Activated CD4-positive, CD25-positive, alpha-beta regulatory T cell (primary cell): ENCODE measurements at regions not wholly inside any gene's neighbourhood (a gene's known extent, or its start where the extent isn't known, plus 50 kb on each side); places are given as distances from the start of the nearest gene placed in this dataset.

Experiments
- DNase-seq, 4 experiments: peaks; one replicate each; lab custom pipeline; 2025; lab: John Stamatoyannopoulos, UW

DNA sequence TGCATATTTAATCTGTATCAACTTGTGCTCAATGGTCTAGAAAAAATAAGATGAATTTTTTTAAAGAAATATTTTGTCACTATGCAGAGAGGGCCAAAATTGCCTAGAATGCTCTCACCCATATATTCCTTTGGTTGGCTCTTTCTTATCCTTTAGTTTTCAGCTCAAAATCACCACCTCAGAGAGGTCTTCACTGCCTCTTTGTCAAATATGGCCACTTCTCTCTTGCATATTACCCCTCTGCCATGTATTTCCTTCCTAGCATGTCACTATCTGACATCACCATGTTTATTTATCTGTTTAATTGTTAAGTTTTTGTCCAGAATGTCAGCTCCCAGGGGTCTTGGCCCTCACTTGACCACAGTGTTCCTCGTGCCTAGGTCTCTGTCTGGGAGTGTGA, 535.2 kb upstream of the CDH2 start:
- DNase-seq: no peak

DNA sequence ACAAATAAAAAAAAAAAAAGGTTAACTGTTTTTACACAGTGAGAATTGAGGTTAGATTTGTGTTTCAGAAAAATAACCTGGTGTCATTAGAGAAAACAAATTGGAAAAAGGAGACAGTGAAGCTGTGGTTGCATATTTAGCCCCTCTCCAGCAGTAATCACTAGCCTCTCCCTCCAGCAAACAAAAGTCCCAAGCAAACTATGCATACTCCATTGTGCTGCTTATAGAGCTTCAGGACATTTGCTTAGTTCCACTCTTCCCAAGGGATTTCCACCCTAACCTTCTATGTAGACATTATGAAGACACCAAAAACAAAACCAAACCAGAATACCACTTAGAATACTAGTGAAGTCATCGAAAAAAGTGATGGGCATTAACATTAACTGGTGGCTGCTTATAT, 534.2 kb upstream of the CDH2 start:
- no peak for DNase-seq

- DNase-seq: no peak
Measured at GRCh38 chr18:28707006-28707405, 530.1 kb upstream of the CDH2 start.

DNA sequence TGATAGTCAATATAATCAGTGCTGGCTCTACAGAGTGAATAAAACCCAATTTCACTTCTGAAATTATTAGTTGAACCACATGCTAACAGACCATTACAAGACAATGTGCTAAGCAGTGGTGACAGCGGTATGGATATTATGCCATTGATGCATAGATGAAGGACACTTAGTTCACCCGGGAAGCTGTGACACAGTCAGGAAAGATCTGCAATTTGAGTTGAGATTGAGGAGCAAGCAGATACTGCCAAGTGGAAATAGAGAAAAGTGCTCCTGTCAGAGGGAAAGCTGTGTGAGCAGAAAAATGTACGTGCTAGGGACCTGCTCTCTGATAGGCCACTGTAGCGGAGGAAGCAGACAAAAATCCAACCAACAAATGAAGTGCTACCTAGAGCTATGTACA, 529.5 kb upstream of the CDH2 start:
- DNase-seq: no peak

DNA sequence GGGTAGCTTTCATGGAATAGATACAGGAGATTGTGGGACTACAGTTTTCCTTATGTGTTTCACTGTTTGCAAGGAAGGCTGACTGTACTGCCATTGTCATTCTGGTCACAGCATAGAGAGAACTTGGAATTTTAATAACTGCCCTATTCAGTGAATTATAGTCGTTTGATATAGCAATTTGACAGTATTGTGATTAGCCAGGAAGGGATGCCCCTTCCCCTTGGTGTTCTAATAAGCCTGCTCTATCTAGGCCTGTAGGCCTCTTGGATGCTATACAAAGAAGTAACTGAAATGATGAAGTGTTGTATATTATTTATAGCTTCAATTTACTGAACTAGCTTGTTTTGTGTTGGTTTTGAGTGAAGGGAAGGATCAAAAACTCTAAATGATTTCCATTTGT, 528.6 kb upstream of the CDH2 start:
- no peak for DNase-seq

- no peak for DNase-seq
Measured at GRCh38 chr18:28692337-28692736, 515.4 kb upstream of the CDH2 start.

DNA sequence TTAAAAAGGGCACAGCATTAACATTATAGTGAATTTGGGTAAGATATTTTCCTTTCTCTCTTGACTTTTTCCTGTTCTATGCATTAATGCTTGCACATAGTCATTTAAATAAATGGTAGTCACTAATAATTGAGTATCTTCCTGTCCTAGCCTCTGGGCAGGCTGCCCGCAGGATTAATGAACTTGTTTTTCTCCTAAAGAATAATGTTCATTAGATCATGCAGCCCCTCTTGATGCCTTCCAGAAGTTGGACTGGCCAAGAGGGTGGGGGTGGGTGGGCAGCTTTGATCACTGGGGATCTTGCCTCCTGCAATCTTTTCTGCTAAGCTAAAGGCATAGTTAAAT, 514.5 kb upstream of the CDH2 start:
- DNase-seq: no peak

GRCh38 chr18:28690836-28691495, 514.0 kb upstream of the CDH2 start:
- DNase-seq: no peak

DNA sequence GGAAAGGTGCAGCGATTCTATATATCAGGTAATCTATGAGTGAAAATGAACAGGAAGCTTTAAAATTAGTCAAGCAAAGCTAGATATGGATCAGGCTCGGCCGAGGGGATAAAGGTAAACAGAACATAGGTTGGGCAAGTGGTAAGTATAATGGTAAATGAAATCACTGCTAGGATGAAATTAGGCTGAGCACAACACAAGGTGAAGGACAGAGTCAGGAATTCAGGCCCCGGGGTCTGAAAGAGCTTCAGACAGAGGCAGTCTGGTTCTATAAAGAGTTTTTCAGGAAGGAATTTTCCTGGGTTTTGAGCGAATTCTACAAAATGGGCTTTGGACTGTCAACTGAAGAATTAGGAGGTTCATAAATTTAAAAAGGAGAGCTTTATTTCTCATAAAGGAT, 513.2 kb upstream of the CDH2 start:
- no peak for DNase-seq

- no peak for DNase-seq
Measured at GRCh38 chr18:28689588-28689987, 512.7 kb upstream of the CDH2 start.

DNA sequence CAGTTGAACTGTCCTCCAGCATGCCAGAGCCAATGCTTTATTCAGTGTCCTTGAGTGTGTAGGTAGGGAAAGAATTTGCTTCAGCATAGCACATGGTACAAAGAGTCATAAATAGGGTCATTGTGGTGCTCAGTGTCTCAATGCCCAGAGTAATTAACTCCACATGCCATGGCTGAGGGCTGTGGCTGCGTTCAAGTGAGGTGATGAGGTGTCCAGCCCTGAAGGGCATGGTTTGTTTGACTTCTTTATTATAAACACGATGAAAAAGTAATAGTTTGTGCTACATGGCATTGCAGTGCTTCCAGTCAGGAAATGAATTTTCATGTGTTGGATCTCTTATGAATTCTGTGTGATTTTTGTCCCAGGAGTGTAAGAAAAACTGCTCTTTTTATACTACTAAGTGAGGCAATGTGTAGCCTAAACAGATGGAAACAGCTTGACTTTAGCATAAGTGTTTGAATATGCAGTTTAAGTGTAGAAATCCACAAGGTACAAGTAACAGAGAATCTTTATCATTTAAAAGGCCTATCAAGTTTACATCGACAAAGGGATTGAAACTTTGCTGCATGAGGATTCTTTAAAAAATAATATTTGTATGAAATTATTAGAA, 507.9 kb upstream of the CDH2 start:
- no peak for DNase-seq

DNA sequence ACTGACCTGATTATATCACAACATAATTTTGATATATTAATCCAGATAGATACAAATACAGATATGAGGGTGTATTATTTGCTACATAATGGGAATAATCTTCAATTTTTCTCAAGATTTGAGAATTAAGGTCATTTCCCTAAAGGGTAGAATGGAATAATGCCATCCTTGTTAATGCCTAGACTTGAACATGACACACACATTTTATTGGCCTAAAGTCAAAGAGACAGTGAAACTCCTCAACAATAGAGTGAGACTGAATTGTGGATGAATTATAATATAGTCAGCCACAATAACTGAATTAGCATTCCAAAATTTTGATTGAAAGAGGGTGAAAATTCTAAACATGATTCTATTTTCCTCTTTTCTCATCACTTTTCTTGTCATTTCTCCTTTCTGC, 506.0 kb upstream of the CDH2 start:
- no peak for DNase-seq

GRCh38 chr18:28669165-28669564, 492.2 kb upstream of the CDH2 start:
- DNase-seq: no peak

- no peak for DNase-seq
Measured at GRCh38 chr18:28666216-28666615, 489.3 kb upstream of the CDH2 start.

GRCh38 chr18:28657961-28658360, 481.0 kb upstream of the CDH2 start:
- no peak for DNase-seq

- no peak for DNase-seq
Measured at GRCh38 chr18:28652654-28653053, 475.7 kb upstream of the CDH2 start.

- DNase-seq: no peak
Measured at GRCh38 chr18:28651298-28651697, 474.4 kb upstream of the CDH2 start.

GRCh38 chr18:28650860-28651259, 473.9 kb upstream of the CDH2 start:
- no peak for DNase-seq

- DNase-seq: no peak
Measured at GRCh38 chr18:28647961-28648360, 471.0 kb upstream of the CDH2 start.

DNA sequence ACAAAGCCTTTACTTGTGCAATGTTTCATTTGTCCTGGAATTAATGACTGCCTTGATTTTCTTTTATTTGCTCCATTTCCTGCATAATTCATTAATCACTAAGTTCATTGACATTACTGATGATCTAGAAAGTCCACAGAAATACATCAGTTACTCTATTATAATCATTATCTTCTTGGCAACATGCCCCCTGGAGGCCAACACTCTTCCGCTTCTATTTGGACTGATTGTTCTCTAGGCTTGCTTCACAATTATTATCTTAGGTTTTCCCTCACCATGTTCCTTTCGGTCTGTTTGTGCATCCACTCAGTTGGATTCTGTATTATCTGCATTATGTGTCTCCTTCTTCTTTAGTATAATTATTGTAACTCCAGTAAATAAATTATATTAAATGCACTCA, 461.0 kb upstream of the CDH2 start:
- DNase-seq: no peak

DNA sequence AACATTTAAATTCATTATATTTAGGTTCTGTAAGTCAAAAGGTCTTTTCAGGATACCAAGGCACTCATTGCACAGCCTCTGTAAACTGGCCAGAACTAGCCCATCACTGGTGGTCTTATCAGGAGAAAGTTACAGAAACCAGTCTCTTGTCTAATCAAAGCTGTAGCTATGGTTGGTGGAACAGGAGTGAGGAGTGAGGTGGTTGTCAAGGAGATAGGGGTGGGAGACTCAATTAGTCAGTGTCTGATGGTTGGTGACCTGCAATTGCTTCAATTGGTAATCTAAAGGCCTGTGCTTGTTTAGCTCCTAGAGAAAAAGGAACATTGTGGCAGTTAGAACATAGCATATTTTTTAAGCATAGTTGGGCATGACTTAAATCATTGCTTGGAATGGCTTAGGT, 458.6 kb upstream of the CDH2 start:
- DNase-seq: no peak

GRCh38 chr18:28626756-28627155, 449.8 kb upstream of the CDH2 start:
- DNase-seq: no peak

DNA sequence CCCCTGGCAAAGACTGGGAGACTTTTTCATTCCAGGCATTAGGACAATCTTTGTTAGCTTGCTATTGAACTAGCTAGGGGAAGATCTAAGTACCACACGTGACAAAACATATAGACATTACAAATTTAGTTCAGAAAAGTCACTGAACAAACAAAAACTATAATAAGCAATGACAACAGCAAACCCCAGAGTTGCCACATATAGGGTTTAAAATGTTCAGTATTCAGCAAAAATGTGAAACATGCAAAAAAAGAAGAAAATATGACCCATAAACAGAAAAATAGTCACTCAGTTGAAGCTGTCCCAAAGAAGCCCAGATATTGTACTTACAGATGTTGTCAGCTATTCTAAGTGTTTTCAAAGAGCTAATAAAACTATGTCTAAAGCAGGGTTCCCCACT, 431.1 kb upstream of the CDH2 start:
- no peak for DNase-seq

- DNase-seq: no peak
Measured at GRCh38 chr18:28606686-28607085, 429.8 kb upstream of the CDH2 start.
